NCI-H1436 (cell line): ENCODE measurements at regions not wholly inside any gene's neighbourhood (a gene's known extent, or its start where the extent isn't known, plus 50 kb on each side); places are given as distances from the start of the nearest gene placed in this dataset.
"Not testable (repeated sequence)": the region's sequence is repeated elsewhere in the genome, so short reads cannot be mapped to it uniquely, and the experiment has no call there.

Experiments used
- DNase-seq: peaks from one replicate; lab custom pipeline; 2025; lab: John Stamatoyannopoulos, UW

GRCh38 chr5:115469904-115470516 lies 74.6 kb downstream of the FEM1C start:
- DNase-seq, result no peak

GRCh38 chr5:115467628-115468027 lies 76.9 kb downstream of the FEM1C start:
- DNase-seq, result no peak

DNA sequence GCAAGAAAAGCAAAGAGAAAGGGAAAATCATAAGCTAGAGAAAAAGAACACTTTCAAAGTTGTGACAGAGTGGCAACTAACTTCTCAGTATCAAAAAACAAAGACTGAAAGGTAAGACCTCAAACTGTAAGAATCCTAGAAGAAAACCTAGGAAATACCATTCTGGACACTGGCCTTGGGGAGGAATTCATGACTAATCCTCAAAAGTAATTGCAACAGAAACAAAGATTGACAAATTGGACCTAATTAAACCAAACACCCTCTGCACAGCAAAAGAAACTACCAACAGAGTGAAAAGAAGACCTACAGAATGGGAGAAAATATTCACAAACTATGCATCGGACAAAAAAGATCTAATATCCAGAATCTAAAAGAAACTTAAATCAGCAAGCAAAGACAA lies 79.1 kb downstream of the FEM1C start:
- DNase-seq, result no peak

DNA sequence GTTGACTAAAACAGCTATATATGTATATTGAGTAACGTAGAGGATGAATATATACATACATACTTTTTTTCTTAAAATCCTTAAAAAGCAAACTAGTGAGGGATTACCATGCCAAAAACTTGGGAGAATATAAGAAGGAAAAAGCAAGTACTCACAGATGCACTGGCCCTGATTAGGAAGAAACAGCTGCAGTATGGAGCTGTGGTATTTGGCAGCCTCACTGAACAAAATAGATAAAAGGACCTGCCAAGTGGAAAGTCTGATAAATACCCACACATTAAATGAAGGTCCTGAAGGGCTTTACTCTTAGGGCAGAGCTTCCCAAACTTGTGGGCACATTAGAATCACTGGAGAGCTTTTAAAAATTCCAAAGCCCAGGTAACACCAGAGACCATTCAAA lies 80.6 kb downstream of the FEM1C start:
- no peak for DNase-seq

DNA sequence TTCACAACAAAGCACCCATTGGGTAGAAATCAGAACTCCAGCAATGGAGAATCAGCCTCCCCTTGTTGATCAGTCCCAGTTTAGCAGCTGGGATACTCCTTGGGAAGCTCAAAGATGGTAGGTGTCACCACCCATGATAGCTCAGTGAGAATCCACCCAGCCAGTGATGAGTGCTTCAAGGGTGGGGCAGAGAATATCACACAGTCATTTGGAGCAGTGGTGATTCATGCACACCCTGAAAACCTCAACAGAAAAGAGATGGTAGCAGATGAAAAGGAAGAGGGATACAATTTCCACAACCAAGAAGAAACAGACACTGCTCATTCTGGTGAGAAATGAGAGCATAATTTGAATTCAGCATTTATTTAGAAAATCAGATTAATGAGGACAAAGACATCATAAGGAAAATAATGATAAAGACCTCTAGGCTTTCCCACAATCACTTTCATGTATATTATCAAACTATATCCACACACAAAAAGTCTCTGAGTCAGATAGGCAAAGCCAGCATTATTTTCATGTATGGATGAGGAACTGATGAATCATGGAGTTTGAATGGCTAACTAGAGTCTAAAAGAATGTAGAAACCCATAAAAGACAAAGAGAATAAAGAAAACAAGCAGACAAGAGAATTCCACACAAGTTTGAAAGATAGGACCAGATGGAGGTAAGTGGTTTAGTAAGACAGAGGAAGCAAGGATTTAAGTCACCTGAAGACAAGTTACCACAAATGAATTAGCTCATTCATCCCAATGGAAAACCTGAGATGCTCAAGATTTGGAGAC lies 82.9 kb downstream of the FEM1C start:
- DNase-seq, result no peak

GRCh38 chr5:115461093-115461492 lies 83.5 kb downstream of the FEM1C start:
- no peak for DNase-seq

- no peak for DNase-seq
Observed at GRCh38 chr5:115460472-115460871, 84.1 kb downstream of the FEM1C start.

GRCh38 chr5:115459855-115460341 lies 84.7 kb downstream of the FEM1C start:
- no peak for DNase-seq

DNA sequence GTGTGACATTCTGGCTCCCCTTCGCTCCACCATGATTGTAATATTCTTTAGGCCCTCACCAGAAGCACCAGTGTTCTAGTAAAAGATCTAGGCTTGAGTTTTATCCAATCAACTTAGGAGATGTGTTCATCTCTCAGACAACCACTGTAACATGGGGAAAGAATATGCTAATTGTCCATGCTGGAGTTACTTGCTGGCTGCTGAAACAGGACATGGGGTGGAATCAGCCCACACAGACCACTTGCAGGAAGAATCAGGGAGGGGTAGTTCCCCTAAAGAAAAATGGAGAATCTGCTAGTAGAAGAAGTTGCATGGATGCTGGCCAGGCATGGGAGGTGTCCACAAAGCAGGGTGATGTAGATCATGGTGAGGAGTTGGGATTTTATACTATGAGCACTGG lies 86.2 kb downstream of the FEM1C start:
- no peak for DNase-seq

- DNase-seq, result peak; percentile 50
Observed at GRCh38 chr5:115458003-115458409, 86.6 kb downstream of the FEM1C start.

- DNase-seq, result no peak
Observed at GRCh38 chr5:115457571-115457970, 87.0 kb downstream of the FEM1C start.

DNA sequence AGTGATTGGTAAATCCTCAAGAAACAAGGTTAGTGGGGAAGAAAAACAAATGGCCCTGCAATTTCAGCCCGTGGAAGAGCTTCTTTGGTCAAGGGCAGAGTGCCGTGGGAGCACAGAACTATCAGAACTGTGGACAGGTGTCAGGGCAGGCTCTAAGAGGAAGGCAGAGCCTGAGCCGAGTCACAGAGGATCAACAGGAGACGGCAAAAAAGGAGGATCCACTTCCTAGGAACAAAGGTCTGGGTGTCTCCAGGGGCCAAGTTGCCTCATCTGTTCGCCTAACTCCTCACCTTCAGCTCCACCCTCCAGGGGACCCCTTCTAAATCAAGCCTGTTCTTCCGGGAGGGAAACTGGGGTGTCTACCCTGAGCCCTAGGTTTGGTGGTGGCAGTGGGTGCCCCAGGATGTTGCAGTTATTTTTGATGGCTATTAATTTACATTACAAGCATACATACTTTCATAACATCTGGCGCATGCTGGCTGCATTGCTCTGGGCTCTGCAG lies 88.0 kb downstream of the FEM1C start:
- no peak for DNase-seq

DNA sequence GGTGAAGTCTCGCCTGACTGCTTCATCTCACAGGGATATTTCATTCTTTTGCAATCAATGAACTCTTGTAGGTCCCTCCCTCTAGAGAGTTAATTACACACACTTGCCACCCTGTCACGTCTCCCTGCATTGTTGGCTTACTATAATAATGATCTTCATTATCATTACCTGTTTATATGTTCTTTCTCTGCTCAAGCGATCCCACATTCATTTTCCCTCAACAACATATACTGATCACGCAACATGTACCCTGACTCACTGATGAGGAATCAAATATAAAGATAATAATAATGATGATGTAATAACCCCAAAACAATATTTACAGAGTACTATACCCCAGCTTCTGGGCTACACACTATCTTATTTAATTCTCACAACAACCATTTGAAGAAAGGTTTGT lies 88.5 kb downstream of the FEM1C start:
- peak; percentile 28 for DNase-seq

- DNase-seq, result no peak
Observed at GRCh38 chr5:115455301-115455707, 89.3 kb downstream of the FEM1C start.

- no peak for DNase-seq
Observed at GRCh38 chr5:115453391-115454095, 91.0 kb downstream of the FEM1C start.

DNA sequence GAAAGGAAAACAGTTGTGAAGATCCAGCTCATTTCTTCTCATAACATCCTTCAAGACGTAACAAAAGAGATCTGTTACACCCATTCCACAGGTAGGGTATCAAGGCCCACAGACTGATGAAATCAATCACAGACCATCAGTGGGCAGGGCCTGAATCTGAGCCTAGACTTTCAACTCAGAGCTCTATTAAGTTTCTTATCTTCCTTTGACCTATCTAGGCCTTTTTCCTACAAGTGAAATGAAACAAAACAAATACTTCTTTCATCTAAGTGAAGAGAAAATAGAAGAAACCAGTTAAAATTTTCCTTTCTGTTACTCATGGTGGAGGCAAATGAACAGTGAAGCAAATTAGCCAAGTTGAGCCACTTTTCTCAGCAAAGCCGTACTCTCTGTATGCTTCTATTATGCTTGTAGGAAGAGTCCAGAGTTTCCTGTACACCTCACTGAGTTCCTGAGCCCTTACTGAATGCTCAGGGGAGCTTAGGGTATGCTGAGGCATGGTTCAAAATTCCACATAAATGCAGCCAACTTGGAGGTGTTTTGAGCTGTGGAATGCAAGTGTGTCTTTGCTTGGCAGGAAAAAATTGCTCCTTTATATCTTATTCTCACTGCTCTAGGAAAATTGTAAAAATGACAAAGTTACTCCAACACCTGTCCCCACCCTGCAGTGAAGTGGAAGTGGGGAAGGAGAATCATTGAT lies 91.9 kb downstream of the FEM1C start:
- DNase-seq, result no peak

DNA sequence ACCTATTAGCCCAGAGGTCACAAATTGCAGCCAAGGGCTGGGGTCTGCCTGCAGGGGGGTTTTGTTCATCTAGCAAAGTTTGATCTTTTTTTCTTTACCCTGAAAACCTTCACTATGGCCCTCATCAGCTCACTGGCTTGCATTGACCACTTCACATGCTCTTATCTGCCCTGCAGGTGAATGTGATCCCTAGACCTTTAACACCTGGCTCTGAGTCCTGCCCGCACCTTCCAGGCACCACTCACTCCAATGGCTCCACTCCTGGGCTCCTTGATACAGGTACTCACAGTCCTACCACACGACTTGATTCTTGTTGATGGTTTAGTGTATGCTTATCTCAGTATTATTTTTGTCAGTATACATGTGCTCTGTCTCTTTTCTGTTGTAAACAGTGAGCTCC lies 92.5 kb downstream of the FEM1C start:
- DNase-seq, result no peak

- no peak for DNase-seq
Observed at GRCh38 chr5:115450741-115451140, 93.8 kb downstream of the FEM1C start.

DNA sequence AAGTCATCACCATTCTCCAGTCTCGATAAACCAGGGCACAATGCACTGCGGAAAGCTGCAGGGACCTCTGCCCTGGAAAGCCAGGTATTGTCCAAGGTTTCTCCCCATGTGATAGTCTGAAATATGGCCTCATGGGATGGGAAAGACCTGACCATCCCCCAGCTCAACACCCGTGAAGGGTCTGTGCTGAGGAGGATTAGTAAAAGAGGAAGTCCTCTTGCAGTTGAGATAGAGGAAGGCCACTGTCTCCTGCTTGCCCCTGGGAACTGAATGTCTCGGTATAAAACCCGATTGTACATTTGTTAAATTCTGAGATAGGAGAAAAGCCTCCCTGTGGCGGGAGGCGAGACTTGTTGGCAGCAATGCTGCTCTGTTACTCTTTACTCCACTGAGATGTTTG lies 95.9 kb downstream of the FEM1C start:
- not testable (repeated sequence) for DNase-seq

DNA sequence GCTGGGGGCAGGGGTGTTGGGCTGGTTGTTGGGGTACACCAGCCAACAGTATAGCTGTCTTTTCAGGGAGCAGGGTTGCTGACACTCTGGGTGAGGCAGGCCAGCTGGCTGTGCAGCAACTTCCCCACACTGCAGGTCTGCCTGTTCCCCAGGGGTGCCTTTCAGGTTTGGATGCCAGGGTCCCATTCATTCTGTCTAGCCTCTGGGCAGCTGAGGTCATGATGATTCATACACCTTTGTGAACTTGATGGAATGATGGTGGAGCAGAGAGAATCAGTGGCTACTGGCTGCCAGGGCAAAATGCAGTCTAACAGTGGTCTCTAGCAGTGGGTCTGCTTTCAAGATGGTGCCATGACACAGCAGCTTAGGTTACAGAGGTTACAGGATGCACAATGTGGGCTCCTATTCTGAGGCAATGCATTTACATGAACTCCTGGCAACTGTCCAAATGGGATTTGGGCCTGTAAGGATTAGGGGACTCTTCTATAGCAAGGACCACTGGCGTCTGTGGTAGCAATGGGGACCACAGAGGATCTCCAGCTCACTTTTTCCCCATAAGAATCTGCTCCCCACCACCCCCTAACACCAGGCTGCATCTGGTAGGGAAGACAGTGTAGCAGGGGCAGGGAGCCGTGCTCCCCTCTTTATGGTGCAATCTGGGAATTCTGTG lies 103.7 kb downstream of the FEM1C start:
- no peak for DNase-seq

DNA sequence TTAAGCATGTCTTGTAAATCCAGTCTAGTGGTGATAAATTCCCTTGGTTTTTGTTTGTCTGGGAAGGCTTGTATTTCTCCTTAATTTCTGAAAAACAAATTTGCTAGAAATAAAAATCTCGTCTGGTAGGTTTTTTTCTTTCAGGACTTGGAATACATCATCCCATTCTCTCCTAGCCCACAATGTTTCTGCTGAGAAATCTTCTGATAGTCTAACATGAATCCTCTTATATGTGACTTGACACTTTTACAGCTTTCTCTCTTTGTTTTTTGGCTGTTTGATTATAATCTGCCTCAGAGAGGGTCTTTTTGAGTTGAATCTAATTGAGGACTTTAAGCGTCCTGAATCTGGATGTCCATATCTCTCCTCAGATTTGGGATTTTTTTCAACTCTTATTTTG lies 104.9 kb downstream of the FEM1C start:
- DNase-seq, result no peak

GRCh38 chr5:115439042-115439441 lies 105.5 kb downstream of the FEM1C start:
- DNase-seq, result no peak
